HG03280 (cell line): ENCODE measurements at regions not wholly inside any gene's neighbourhood (a gene's known extent, or its start where the extent isn't known, plus 50 kb on each side); places are given as distances from the start of the nearest gene placed in this dataset.
"Not testable (repeated sequence)": the region's sequence is repeated elsewhere in the genome, so short reads cannot be mapped to it uniquely, and the experiment has no call there.

Source experiments
- ATAC-seq: cut with Tn5 transposase; IDR thresholded peaks from one replicate; pipeline ENCODE4 v1.9.1; 2021; ENCODE audit warnings: mild to moderate bottlenecking, moderate library complexity; ENCODE audit not compliant: unreplicated experiment

DNA sequence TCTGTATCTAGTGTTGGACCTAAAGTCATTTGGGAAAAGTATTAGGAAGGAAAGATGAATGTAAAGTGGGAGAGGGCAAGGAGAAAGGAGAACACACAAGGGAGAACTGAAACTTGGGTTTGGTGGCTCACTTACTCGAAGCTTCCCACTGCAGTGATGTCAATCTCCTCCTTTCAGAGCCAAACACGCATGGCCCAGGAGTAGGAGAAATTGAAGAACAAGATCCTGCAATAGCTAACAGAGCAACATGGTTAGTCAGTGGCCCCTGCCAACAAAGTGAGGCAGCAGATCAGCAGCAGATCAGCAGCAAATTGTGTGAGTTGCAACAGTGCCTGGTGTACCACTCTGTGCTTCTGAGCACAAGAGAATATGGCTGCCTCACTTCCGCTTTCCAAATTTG, 366.4 kb downstream of the PSAT1 start:
- ATAC-seq: no peak

GRCh38 chr9:78664370-78664769, 367.4 kb downstream of the PSAT1 start:
- no peak for ATAC-seq

- ATAC-seq: no peak
Observed at GRCh38 chr9:78666818-78667414, 370.0 kb downstream of the PSAT1 start.

DNA sequence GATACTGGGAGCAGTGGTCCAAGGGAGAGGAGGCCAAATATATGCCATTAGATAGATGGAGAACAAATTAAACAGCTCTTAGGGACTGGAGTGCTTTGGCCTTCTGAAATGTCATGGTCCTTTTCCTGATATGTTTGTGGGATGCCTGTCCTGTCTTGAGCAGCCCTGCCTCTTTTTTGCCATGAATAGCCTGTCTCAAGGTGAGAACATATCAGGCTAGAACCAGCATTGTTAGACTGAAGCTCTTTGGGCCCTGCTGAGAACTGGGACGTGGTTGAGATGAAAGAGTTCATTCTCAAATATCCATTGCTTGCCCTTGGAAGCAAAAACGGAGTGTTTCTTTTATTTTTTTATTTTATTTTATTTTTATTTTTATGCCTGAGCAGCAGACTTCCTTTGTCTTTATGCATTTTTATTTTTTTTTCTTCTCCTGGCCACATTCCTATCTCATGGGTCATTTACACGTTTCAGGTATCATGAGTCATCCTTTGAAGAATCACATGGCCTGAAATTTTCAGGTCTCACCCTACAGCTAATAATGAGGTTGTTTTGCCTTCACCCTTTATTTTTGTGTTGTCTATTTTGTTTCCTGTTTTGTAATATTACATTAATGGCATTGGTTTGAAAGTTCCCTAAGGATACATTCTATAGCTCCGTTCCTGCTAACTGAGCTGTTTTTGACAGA, 371.4 kb downstream of the PSAT1 start:
- no peak for ATAC-seq

GRCh38 chr9:78669591-78669990, 372.7 kb downstream of the PSAT1 start:
- no peak for ATAC-seq

GRCh38 chr9:78671785-78672184, 374.9 kb downstream of the PSAT1 start:
- ATAC-seq: no peak

GRCh38 chr9:78674874-78675273, 377.9 kb downstream of the PSAT1 start:
- no peak for ATAC-seq

DNA sequence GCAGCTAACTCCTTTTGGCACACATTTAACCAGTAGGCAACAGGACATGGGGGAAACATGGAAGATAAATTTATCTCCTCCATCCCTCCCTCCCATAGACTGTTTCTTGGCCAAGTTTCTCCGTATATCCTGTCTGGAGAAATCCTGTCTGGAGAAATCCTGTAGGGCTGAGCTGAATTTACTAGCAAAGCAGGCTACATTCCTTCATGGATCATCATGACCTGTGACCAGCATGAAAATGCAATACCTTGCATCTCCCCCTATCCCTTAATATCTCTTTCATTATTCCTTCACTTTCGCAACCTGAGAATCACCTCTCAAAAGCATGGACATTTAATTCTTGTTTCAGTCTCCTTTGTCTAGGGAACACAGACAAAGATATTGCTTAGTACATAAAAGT, 379.1 kb downstream of the PSAT1 start:
- ATAC-seq: no peak

- no peak for ATAC-seq
Observed at GRCh38 chr9:78676623-78677022, 379.7 kb downstream of the PSAT1 start.

DNA sequence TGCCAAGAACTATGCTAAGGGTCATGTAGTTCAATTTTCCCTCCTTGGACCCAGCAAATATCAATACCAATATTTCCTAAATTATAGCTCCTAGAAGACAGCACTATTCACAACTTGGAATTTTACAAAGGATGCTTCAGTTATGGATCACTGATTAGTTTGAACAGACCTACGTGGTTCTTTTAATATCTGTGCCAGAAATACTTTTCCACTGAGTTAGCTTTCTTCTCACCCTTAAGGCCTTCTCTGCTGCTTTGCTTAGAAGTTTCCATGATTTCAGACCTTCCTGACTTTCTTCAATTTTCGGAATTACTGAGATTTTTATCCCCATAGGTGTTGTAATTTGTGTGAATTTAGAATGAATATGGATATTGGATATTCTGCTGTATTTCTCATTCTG, 380.4 kb downstream of the PSAT1 start:
- ATAC-seq: no peak

GRCh38 chr9:78678877-78679276, 382.0 kb downstream of the PSAT1 start:
- ATAC-seq: no peak

- ATAC-seq: no peak
Observed at GRCh38 chr9:78680196-78680595, 383.3 kb downstream of the PSAT1 start.

DNA sequence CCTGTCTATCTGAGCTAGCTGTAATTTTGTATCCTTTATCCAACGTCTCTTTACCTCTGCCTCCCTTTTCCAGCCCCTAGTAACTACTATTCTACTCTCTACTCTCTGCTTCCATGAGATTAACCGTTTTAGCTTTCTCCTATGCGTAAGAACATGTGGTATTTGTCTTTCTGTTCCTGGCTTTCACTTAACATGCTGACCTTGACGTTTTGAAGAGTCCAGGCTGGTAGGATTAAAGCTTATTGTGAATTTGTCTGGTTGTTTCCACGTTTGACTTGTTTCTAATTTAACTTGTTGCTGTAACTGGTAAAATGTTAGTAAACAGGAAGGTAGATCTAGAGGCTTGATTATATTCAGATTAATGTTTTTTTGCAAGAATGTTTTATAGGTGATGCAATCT, 385.3 kb downstream of the PSAT1 start:
- no peak for ATAC-seq

DNA sequence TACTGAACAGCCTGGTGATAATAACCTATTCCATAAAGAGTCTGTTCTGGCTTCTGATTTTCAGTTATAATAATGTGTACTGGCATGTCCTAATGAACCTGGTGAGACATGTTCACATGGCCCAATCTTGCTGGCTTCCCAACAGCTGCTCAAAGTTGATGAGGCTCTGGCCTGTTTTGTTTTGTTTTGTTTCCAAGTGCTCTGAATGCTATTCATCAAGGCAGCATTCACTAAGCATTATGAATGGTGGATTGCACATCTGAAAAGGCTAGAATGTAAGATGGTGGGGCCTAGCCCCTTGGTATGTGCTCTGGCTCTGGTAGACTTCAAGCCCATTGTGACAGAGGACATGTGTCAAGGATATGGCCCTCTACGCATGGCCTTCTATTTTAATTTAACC, 388.5 kb downstream of the PSAT1 start:
- ATAC-seq: no peak

DNA sequence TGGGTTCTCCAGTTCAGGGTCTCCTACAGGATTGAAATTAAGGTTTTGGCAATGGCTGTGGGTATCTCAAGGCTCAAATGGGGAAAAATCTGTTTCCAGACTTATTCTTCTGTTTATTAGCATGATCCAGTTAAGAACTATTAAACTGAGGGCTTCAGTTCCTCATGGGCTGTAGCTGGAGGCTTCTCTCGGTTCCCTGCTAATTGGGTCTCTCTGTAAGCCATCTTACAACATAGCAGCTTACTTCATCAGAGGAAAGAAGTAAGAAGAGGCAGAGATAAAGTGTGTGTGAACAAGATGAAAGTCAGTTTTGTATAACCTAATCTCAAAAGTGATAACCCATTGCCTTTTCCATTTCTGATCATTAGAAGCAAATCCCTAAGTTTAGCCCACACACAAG, 391.9 kb downstream of the PSAT1 start:
- ATAC-seq: no peak

- no peak for ATAC-seq
Observed at GRCh38 chr9:78691542-78691941, 394.6 kb downstream of the PSAT1 start.

GRCh38 chr9:78692871-78693270, 395.9 kb downstream of the PSAT1 start:
- no peak for ATAC-seq

- ATAC-seq: no peak
Observed at GRCh38 chr9:78694974-78695373, 398.0 kb downstream of the PSAT1 start.

GRCh38 chr9:78695519-78695918, 398.6 kb downstream of the PSAT1 start:
- ATAC-seq: no peak

- ATAC-seq: no peak
Observed at GRCh38 chr9:78697618-78698017, 400.7 kb downstream of the PSAT1 start.

GRCh38 chr9:78698371-78698770, 401.4 kb downstream of the PSAT1 start:
- no peak for ATAC-seq

DNA sequence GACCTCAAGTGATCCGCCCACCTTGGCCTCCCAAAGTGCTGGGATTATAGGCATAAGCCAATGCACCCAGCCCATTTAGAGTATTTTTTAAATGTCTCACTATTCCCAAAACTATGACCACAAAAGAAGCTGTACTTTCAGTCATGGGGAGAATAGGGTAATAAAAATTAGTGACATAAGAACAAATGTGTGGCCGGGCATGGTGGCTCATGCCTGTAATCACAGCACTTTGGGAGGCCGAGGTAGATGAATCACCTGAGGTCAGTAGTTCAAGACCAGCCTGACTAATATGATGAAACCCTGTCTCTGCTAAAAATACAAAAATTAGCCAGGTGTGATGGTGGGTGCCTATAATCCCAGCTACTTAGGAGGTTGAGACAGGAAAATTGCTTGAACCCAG, 402.3 kb downstream of the PSAT1 start:
- not testable (repeated sequence) for ATAC-seq

GRCh38 chr9:78704153-78704552, 407.2 kb downstream of the PSAT1 start:
- not testable (repeated sequence) for ATAC-seq
